ENCODE measurements at regions not wholly inside any gene's neighbourhood (a gene's known extent, or its start where the extent isn't known, plus 50 kb on each side); places are given as distances from the start of the nearest gene placed in this dataset.

- no peaks in the 10 kb centered on the region for H3K79me2 ChIP-seq (replicated peaks; ENCODE audit: insufficient read depth, low read length)
- H4K20me1 ChIP-seq (ENCODE audit: insufficient read depth): no peaks in the 10 kb centered on the region
- TF ChIP-seq EZH2 (IDR thresholded peaks at IDR 0.05; ENCODE audit: borderline replicate concordance, insufficient read depth, low read length, poor library complexity, severe bottlenecking) (no peak), TAF1 (IDR thresholded peaks at IDR 0.05; ENCODE audit: low read depth) (no peak), POLR2AphosphoS5 (IDR thresholded peaks at IDR 0.05) (no peak), RAD21 (conservative IDR thresholded peaks at IDR 0.05) (no peak), CTCF (IDR thresholded peaks at IDR 0.05; ENCODE audit: poor library complexity, severe bottlenecking) (no peak), MXI1 (conservative IDR thresholded peaks at IDR 0.05; ENCODE audit: poor library complexity, severe bottlenecking) (no peak), EP300 (conservative IDR thresholded peaks at IDR 0.05; ENCODE audit: poor library complexity, severe bottlenecking) (no peak), SMC3 (conservative IDR thresholded peaks at IDR 0.05; ENCODE audit: poor library complexity) (no peak)
- TF ChIP-seq, protein P1, sequence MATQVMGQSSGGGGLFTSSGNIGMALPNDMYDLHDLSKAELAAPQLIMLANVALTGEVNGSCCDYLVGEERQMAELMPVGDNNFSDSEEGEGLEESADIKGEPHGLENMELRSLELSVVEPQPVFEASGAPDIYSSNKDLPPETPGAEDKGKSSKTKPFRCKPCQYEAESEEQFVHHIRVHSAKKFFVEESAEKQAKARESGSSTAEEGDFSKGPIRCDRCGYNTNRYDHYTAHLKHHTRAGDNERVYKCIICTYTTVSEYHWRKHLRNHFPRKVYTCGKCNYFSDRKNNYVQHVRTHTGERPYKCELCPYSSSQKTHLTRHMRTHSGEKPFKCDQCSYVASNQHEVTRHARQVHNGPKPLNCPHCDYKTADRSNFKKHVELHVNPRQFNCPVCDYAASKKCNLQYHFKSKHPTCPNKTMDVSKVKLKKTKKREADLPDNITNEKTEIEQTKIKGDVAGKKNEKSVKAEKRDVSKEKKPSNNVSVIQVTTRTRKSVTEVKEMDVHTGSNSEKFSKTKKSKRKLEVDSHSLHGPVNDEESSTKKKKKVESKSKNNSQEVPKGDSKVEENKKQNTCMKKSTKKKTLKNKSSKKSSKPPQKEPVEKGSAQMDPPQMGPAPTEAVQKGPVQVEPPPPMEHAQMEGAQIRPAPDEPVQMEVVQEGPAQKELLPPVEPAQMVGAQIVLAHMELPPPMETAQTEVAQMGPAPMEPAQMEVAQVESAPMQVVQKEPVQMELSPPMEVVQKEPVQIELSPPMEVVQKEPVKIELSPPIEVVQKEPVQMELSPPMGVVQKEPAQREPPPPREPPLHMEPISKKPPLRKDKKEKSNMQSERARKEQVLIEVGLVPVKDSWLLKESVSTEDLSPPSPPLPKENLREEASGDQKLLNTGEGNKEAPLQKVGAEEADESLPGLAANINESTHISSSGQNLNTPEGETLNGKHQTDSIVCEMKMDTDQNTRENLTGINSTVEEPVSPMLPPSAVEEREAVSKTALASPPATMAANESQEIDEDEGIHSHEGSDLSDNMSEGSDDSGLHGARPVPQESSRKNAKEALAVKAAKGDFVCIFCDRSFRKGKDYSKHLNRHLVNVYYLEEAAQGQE (IDR thresholded peaks at IDR 0.05; ENCODE audit: borderline replicate concordance): no peak
- H3K4me3 ChIP-seq (ENCODE audit: low read length): no peak overlapping the region
- H2AFZ ChIP-seq (ENCODE audit: low read depth, low read length): no peak overlapping the region
- H3K27me3 ChIP-seq (ENCODE audit: insufficient read depth, low read depth, low read length): no peaks in the 10 kb centered on the region
- no peak overlapping the region for H3K9ac ChIP-seq (ENCODE audit: low read length)
- H3K9me3 ChIP-seq (ENCODE audit: low read length): no peaks in the 10 kb centered on the region
- H3F3A ChIP-seq (ENCODE audit: insufficient read depth, low read length, poor library complexity, severe bottlenecking): no peaks in the 10 kb centered on the region
- no peaks in the 10 kb centered on the region for H3K9me2 ChIP-seq (ENCODE audit: insufficient read depth, low read length)
- no peaks in the 10 kb centered on the region for H3K36me3 ChIP-seq (ENCODE audit: insufficient read depth, low read length)
- H3K27ac ChIP-seq (ENCODE audit: low read length): no peak overlapping the region
- no peak overlapping the region for H3K4me2 ChIP-seq (ENCODE audit: low read length)
Observed at GRCh38 chr14:87800216-87800615, 192.8 kb downstream of the GALC start.

DNA sequence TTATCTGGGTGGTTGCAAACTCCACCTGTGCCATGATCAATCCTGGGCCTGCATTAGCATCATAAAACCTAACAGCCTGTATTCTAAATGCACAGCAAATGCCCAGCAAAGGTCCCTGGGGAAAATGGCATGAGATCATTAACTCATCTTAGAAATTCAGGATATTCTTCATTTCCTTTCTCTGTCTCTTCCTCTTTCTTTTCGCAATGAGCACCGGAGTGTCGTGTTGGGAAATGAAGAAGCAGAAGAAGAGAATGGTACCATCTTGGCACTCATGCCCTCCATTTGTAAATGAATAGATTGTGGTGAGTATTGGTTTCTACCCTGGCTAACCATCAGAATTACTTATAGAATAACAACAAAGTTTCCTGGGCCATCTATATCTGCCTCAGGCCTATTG, 193.6 kb downstream of the GALC start:
- H3K4me2 ChIP-seq (ENCODE audit: low read length): no peak overlapping the region
- no peak overlapping the region for H3K9ac ChIP-seq (ENCODE audit: low read length)
- no peaks in the 10 kb centered on the region for H3K9me2 ChIP-seq (ENCODE audit: insufficient read depth, low read length)
- no peaks in the 10 kb centered on the region for H3K79me2 ChIP-seq (replicated peaks; ENCODE audit: insufficient read depth, low read length)
- TF ChIP-seq SMC3 (conservative IDR thresholded peaks at IDR 0.05; ENCODE audit: poor library complexity) (no peak), EZH2 (IDR thresholded peaks at IDR 0.05; ENCODE audit: borderline replicate concordance, insufficient read depth, low read length, poor library complexity, severe bottlenecking) (no peak), MXI1 (conservative IDR thresholded peaks at IDR 0.05; ENCODE audit: poor library complexity, severe bottlenecking) (no peak), RAD21 (conservative IDR thresholded peaks at IDR 0.05) (no peak), EP300 (conservative IDR thresholded peaks at IDR 0.05; ENCODE audit: poor library complexity, severe bottlenecking) (no peak), POLR2AphosphoS5 (IDR thresholded peaks at IDR 0.05) (no peak), TAF1 (IDR thresholded peaks at IDR 0.05; ENCODE audit: low read depth) (no peak), CTCF (IDR thresholded peaks at IDR 0.05; ENCODE audit: poor library complexity, severe bottlenecking) (no peak)
- TF ChIP-seq, protein P1 (IDR thresholded peaks at IDR 0.05; ENCODE audit: borderline replicate concordance): no peak
- no peak overlapping the region for H2AFZ ChIP-seq (ENCODE audit: low read depth, low read length)
- no peaks in the 10 kb centered on the region for H3K9me3 ChIP-seq (ENCODE audit: low read length)
- no peaks in the 10 kb centered on the region for H3F3A ChIP-seq (ENCODE audit: insufficient read depth, low read length, poor library complexity, severe bottlenecking)
- no peaks in the 10 kb centered on the region for H4K20me1 ChIP-seq (ENCODE audit: insufficient read depth)
- no peak overlapping the region for H3K27ac ChIP-seq (ENCODE audit: low read length)
- no peak overlapping the region for H3K4me3 ChIP-seq (ENCODE audit: low read length)
- no peaks in the 10 kb centered on the region for H3K36me3 ChIP-seq (ENCODE audit: insufficient read depth, low read length)
- no peaks in the 10 kb centered on the region for H3K27me3 ChIP-seq (ENCODE audit: insufficient read depth, low read depth, low read length)
